GM12878 (cell line): ENCODE measurements at regions not wholly inside any gene's neighbourhood (a gene's known extent, or its start where the extent isn't known, plus 50 kb on each side); places are given as distances from the start of the nearest gene placed in this dataset.

Source experiments
- ATAC-seq: fragments of 200-7000 bp; cut with Tn5 transposase; 3 replicates; pipeline ENCODE4 v1.9.1; 2020; ENCODE audit warnings: mild to moderate bottlenecking, moderate library complexity
- BruUV-seq: library from RNA; stranded (reverse); fragments of 400-500 nt; replicated peaks from 2 replicates; lab custom pipeline; 2021; lab: Mats Ljungman, UMichigan
- CTCF ChIA-PET: fragments of 300-600 bp; sonication (Branson Sonifier 250); formaldehyde crosslinking; extraction: SDS; loops from one replicate; lab custom pipeline; 2021; ENCODE audit warnings: inconsistent platforms; lab: Yijun Ruan, JAX
- POLR2A ChIA-PET: fragments of 350-600 bp; formaldehyde crosslinking; extraction: SDS; loops from one replicate; lab custom pipeline; 2021; ENCODE audit warnings: inconsistent platforms; lab: Charles Lee
- RAD21 ChIA-PET: fragments of 300-600 bp; sonication (Branson Sonifier 250); formaldehyde crosslinking; loops from one replicate; lab custom pipeline; 2023; ENCODE audit warnings: antibody characterized with exemption; ENCODE audit not compliant: unreplicated experiment; lab: Charles Lee
- SMC1A ChIA-PET: fragments of 300-600 bp; sonication (Branson Sonifier 250); formaldehyde crosslinking; loops from one replicate; lab custom pipeline; 2023; ENCODE audit not compliant: unreplicated experiment, uncharacterized antibody; lab: Charles Lee
- DNase-seq: peaks from one replicate; pipeline ENCODE4 v3.0.0-alpha.2; 2011; ENCODE audit warnings: low read depth, low spot score
- FAIRE-seq: peaks from 3 replicates; lab custom pipeline; 2011; peaks lifted over from hg19 to GRCh38; lab: Jason Lieb, UNC
- H2AFZ ChIP-seq: 2 replicates; pipeline ENCODE4 v1.6.0; 2011; ENCODE audit warnings: low read depth, low read length, control low read depth; ENCODE audit not compliant: control insufficient read depth
- H3K27ac ChIP-seq: 2 replicates; pipeline ENCODE4 v1.5.1; 2011; ENCODE audit warnings: control low read depth; ENCODE audit not compliant: control insufficient read depth, insufficient read depth
- H3K27me3 ChIP-seq, 2 experiments: replicated peaks in 1 of 2; 2 replicates each; pipeline versions ENCODE4 v1.6.0 to v1.6.1; 2011; ENCODE audit warnings: low read length in 1 of 2; ENCODE audit not compliant: control insufficient read depth in 2 of 2, insufficient read depth in 2 of 2
- H3K36me3 ChIP-seq, 2 experiments: 2 replicates each; pipeline ENCODE4 v1.5.1; 2011; ENCODE audit warnings: low read length in 1 of 2; ENCODE audit not compliant: control insufficient read depth in 2 of 2, insufficient read depth in 2 of 2
- H3K4me1 ChIP-seq: 2 replicates; pipeline ENCODE4 v1.6.1; 2011; ENCODE audit warnings: mild to moderate bottlenecking, low read length, moderate library complexity, mixed read lengths; ENCODE audit not compliant: control insufficient read depth, insufficient read depth
- H3K4me2 ChIP-seq: 2 replicates; pipeline ENCODE4 v1.6.0; 2011; ENCODE audit warnings: control low read depth; ENCODE audit not compliant: control insufficient read depth, insufficient read depth
- H3K4me3 ChIP-seq: fragments of 200-600 bp; sonication (generic); 2 replicates; pipeline ENCODE4 v1.5.1; 2016
- H3K79me2 ChIP-seq: 2 replicates; pipeline ENCODE4 v1.6.0; 2011; ENCODE audit warnings: low read length; ENCODE audit not compliant: control insufficient read depth, insufficient read depth
- H3K9ac ChIP-seq: 2 replicates; pipeline ENCODE4 v1.8.0; 2011; ENCODE audit warnings: low read length, control low read depth, mixed read lengths; ENCODE audit not compliant: control insufficient read depth, insufficient read depth
- H3K9me3 ChIP-seq: replicated peaks from 3 replicates; pipeline ENCODE4 v1.5.1; 2011; ENCODE audit warnings: mild to moderate bottlenecking, low read length; ENCODE audit not compliant: control insufficient read depth, insufficient read depth
- H4K20me1 ChIP-seq: 2 replicates; pipeline ENCODE4 v1.6.0; 2011; ENCODE audit not compliant: control insufficient read depth, insufficient read depth
- CBX5 ChIP-seq: sonication (generic); IDR thresholded peaks from 2 replicates; pipeline ENCODE4 v1.6.1; 2016; ENCODE audit warnings: low read depth, moderate library complexity, mild to moderate bottlenecking, inconsistent platforms
- FOXM1 ChIP-seq: IDR thresholded peaks from 2 replicates; pipeline ENCODE4 v1.6.1; 2012; ENCODE audit warnings: low read depth, mild to moderate bottlenecking, inconsistent platforms, low read length, moderate library complexity
- MYB ChIP-seq: fragments of 150-350 bp; IDR thresholded peaks from 2 replicates; pipeline ENCODE4 v1.6.1; 2014; ENCODE audit warnings: mild to moderate bottlenecking, low read depth, low read length, borderline replicate concordance
- RBBP5 ChIP-seq: fragments of 200-600 bp; sonication (generic); conservative IDR thresholded peaks from 2 replicates; pipeline ENCODE4 v1.6.1; 2016
- YY1 ChIP-seq: IDR thresholded peaks from 2 replicates; pipeline ENCODE4 v1.6.1; 2011; ENCODE audit warnings: low read depth, mild to moderate bottlenecking, low read length
- WGBS: methylation state at CpG from one replicate; pipeline ENCODE4 v1.1.6; 2016; ENCODE audit warnings: low lambda C conversion rate; ENCODE audit not compliant: insufficient replicate concordance, insufficient coverage; ENCODE audit errors: missing lambda C conversion rate; 5-methylcytosine and 5-hydroxymethylcytosine counted together
- in situ Hi-C: fragments of 300-500 bp; cut with MboI; formaldehyde crosslinking; loops from 9 replicates; pipeline ENCODE4 v1.14.3; 2018; ENCODE audit warnings: mixed read lengths
- intact Hi-C: fragments of 100-400 bp; cut with micrococcal nuclease; formaldehyde crosslinking; loops from one replicate; pipeline ENCODE4 v1.14.2; 2022; ENCODE audit not compliant: unreplicated experiment
- TF ChIP-seq, protein P1 (sequence below): fragments of 450-650 bp; formaldehyde crosslinking; IDR thresholded peaks from 2 replicates; pipeline ENCODE4 v1.4.0; 2022; ENCODE audit warnings: mild to moderate bottlenecking, moderate library complexity
- TF ChIP-seq, protein P2 (sequence below): fragments of 450-650 bp; IDR thresholded peaks from 2 replicates; pipeline ENCODE4 v1.6.1; 2017; ENCODE audit warnings: antibody characterized with exemption, mild to moderate bottlenecking, moderate library complexity

DNA sequence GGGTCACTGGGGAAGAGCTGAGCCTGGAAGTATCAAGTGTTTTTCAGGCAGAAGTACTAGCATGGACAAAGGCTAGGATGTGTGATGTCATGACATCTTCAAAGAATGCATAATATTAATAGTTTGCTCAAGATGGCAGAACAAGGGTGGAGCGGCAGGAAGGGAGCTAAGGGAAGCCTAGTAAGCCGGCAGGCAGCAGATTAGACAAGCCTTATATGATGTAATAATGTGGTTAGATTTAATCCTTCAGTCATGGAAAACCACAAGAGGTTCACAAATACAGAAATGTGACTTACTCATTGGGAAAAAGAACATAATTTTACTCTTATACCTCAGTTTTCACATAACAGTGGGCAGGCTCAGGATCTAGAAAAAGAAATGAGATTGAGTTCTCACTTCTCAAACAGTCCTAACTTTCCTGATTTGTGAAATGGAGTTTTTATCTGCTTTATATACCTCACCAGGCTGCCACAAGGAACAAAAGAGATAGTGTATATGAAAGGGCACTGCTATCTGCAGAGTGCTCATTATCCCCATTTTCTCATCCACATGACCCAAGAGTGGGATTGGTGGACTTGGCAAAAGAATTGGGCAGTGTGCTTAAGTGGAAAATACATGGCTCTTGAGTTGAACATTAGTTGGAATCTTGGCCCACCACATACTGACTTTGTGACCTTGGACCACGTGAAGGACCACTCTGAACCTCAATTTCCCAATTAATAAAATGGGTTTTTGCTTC lies 89.1 kb upstream of the LHCGR start (continued):
- TF ChIP-seq, protein P1, sequence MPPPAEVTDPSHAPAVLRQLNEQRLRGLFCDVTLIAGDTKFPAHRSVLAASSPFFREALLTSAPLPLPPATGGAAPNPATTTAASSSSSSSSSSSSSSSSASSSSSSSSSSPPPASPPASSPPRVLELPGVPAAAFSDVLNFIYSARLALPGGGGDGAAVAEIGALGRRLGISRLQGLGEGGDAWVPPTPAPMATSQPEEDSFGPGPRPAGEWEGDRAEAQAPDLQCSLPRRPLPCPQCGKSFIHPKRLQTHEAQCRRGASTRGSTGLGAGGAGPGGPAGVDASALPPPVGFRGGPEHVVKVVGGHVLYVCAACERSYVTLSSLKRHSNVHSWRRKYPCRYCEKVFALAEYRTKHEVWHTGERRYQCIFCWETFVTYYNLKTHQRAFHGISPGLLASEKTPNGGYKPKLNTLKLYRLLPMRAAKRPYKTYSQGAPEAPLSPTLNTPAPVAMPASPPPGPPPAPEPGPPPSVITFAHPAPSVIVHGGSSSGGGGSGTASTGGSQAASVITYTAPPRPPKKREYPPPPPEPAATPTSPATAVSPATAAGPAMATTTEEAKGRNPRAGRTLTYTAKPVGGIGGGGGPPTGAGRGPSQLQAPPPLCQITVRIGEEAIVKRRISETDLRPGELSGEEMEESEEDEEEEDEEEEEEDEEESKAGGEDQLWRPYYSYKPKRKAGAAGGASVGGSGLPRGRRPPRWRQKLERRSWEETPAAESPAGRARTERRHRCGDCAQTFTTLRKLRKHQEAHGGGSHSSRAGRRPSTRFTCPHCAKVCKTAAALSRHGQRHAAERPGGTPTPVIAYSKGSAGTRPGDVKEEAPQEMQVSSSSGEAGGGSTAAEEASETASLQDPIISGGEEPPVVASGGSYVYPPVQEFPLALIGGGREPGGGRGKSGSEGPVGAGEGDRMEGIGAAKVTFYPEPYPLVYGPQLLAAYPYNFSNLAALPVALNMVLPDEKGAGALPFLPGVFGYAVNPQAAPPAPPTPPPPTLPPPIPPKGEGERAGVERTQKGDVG (CRISPR knock-in tag) = no peak
- TF ChIP-seq FOXM1 (no peak), MYB (no peak)

DNA sequence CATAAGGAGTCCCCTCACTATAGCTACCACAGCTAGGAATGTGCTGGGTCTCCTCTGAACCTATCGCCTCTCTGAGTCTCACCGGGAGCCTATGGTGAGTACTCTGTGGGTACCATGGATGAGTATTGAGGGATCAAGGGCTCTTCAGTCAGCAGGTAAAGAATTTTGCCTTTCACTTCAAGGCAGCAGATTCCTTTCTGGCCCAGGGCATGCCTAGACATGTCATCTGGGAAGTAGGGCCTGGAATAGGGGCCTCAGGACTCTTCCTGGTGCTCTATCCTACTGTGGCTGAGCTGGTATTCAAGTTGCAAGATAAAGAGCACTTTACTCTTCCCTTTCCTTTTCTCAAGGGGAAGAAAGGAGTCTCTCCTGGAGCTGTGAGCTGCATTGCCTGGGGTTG lies 85.6 kb upstream of the LHCGR start:
- Histone ChIP-seq H3K27ac (no peak overlapping the region), H3K36me3 (no peaks in the 10 kb centered on the region), H3K79me2 (no peaks in the 10 kb centered on the region), H3K27me3 (no peaks in the 10 kb centered on the region; a peak in 1 of 4 replicates), H3K4me2 (no peak overlapping the region), H4K20me1 (no peaks in the 10 kb centered on the region), H2AFZ (no peak overlapping the region), H3K4me3 (no peak overlapping the region), H3K9me3 (no peaks in the 10 kb centered on the region), H3K9ac (no peak overlapping the region), H3K4me1 (no peaks in the 10 kb centered on the region)
- 93% methylated on average over 2 of the region's 2 CpGs for WGBS
- TF ChIP-seq CBX5 (no peak), YY1 (no peak), RBBP5 (no peak)
- TF ChIP-seq, protein P2, sequence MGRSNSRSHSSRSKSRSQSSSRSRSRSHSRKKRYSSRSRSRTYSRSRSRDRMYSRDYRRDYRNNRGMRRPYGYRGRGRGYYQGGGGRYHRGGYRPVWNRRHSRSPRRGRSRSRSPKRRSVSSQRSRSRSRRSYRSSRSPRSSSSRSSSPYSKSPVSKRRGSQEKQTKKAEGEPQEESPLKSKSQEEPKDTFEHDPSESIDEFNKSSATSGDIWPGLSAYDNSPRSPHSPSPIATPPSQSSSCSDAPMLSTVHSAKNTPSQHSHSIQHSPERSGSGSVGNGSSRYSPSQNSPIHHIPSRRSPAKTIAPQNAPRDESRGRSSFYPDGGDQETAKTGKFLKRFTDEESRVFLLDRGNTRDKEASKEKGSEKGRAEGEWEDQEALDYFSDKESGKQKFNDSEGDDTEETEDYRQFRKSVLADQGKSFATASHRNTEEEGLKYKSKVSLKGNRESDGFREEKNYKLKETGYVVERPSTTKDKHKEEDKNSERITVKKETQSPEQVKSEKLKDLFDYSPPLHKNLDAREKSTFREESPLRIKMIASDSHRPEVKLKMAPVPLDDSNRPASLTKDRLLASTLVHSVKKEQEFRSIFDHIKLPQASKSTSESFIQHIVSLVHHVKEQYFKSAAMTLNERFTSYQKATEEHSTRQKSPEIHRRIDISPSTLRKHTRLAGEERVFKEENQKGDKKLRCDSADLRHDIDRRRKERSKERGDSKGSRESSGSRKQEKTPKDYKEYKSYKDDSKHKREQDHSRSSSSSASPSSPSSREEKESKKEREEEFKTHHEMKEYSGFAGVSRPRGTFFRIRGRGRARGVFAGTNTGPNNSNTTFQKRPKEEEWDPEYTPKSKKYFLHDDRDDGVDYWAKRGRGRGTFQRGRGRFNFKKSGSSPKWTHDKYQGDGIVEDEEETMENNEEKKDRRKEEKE = no peak
- POLR2A ChIA-PET = no interaction called here
- CTCF ChIA-PET = no interaction called here
- DNase-seq (no peak), ATAC-seq (no peak), FAIRE-seq (no peak)
- BruUV-seq = no TSS peak
- in situ Hi-C loops = no loop called here
- RAD21 ChIA-PET = no interaction called here
- SMC1A ChIA-PET = no interaction called here
- intact Hi-C loops = no loop called here
